Neutrophil (primary cell): ENCODE measurements at regions not wholly inside any gene's neighbourhood (a gene's known extent, or its start where the extent isn't known, plus 50 kb on each side); places are given as distances from the start of the nearest gene placed in this dataset.
"Not testable (repeated sequence)": the region's sequence is repeated elsewhere in the genome, so short reads cannot be mapped to it uniquely, and the experiment has no call there.

Experiments used
- H3K27ac ChIP-seq: fragments of 200-600 bp; sonication (generic); 2 replicates; pipeline ENCODE4 v1.5.1; 2016; ENCODE audit warnings: mild to moderate bottlenecking, moderate library complexity
- H3K27me3 ChIP-seq: fragments of 200-600 bp; sonication (generic); 2 replicates; pipeline ENCODE4 v1.6.0; 2016; ENCODE audit warnings: mild to moderate bottlenecking
- H3K36me3 ChIP-seq: fragments of 200-600 bp; sonication (generic); 2 replicates; pipeline ENCODE4 v1.5.1; 2017
- H3K4me1 ChIP-seq, 2 experiments: fragments of 200-600 bp in 1 of 2; sonication (generic) in 1 of 2; 1 replicate in 1 of 2; 2 replicates in 1 of 2; pipeline versions ENCODE4 v1.5.1 to v1.6.1; 2013 to 2016; ENCODE audit warnings: low read depth in 1 of 2, low read length in 1 of 2, mild to moderate bottlenecking in 1 of 2, moderate library complexity in 1 of 2; ENCODE audit not compliant: control insufficient read depth in 1 of 2, insufficient read depth in 1 of 2
- H3K4me3 ChIP-seq, 2 experiments: fragments of 200-600 bp in 1 of 2; sonication (generic) in 1 of 2; 1 replicate in 1 of 2; 2 replicates in 1 of 2; pipeline ENCODE4 v1.5.1; 2013 to 2016; ENCODE audit warnings: low read depth in 1 of 2, low read length in 1 of 2, mild to moderate bottlenecking in 1 of 2, moderate library complexity in 1 of 2
- H3K9me3 ChIP-seq: fragments of 200-600 bp; sonication (generic); 2 replicates; pipeline ENCODE4 v1.5.1; 2016
- CTCF ChIP-seq: fragments of 200-600 bp; sonication (generic); IDR thresholded peaks from 2 replicates; pipeline ENCODE4 v1.5.1; 2016; ENCODE audit warnings: antibody characterized with exemption

GRCh38 chr1:194860248-194861201, 1674.1 kb upstream of the B3GALT2 start:
- no peaks in the 10 kb centered on the region for H3K36me3 ChIP-seq
- no peak overlapping the region for H3K4me3 ChIP-seq
- H3K27me3 ChIP-seq, result no peaks in the 10 kb centered on the region
- no peak for TF ChIP-seq CTCF
- no peaks in the 10 kb centered on the region for H3K4me1 ChIP-seq
- H3K9me3 ChIP-seq, result no peaks in the 10 kb centered on the region
- no peak overlapping the region for H3K27ac ChIP-seq

DNA sequence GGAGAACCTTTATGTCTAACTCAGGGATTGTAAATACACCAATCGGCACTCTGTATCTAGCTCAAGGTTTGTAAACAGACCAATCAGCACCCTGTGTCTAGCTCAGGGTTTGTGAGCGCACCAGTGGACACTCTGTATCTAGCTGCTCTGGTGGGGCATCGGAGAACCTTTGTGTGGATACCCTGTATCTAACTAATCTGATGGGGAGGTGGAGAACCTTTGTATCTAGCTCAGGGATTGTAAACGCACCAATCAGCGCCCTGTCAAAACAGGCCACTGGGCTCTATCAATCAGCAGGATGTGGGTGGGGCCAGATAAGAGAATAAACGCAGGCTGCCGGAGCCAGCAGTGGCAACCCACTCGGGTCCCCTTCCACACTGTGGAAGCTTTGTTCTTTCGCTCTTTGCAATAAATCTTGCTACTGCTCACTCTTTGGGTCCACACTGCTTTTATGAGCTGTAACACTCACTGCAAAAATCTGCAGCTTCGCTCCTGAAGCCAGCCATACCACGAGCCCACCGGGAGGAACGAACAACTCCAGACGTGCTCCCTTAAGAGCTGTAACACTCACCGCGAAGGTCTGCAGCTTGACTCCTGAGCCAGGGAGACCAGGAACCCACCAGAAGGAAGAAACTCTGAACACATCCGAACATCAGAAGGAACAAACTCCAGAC, 1673.2 kb upstream of the B3GALT2 start:
- H3K4me1 ChIP-seq, H3K27ac ChIP-seq, H3K4me3 ChIP-seq, H3K9me3 ChIP-seq, H3K36me3 ChIP-seq, H3K27me3 ChIP-seq: not testable (repeated sequence)

DNA sequence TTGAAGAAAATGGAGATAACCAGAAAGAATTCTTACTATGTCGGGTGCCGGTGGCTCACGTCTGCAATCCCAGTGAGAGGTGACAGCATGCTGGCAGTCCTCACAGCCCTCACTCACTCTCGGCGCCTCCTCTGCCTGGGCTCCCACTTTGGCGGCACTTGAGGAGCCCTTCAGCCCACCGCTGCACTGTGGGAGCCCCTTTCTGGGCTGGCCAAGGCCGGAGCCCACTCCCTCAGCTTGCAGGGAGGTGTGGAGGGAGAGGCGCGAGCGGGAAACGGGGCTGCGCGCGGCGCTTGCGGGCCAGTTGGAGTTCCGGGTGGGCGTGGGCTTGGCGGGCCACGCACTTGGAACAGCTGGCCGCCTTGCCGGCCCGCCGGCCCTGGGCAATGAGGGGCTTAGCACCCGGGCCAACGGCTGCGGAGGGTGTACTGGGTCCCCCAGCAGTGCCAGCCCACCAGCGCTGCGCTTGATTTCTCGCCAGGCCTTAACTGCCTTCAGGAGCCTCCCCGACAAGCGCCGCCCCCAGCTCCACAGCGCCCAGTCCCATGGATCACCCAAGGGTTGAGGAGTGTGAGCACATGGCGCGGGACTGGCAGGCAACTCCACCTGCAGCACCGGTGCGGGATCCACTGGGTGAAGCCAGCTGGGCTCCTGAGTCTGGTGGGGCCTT, 1672.5 kb upstream of the B3GALT2 start:
- H3K4me1 ChIP-seq, H3K27me3 ChIP-seq, H3K27ac ChIP-seq, H3K4me3 ChIP-seq, H3K36me3 ChIP-seq, H3K9me3 ChIP-seq: not testable (repeated sequence)

DNA sequence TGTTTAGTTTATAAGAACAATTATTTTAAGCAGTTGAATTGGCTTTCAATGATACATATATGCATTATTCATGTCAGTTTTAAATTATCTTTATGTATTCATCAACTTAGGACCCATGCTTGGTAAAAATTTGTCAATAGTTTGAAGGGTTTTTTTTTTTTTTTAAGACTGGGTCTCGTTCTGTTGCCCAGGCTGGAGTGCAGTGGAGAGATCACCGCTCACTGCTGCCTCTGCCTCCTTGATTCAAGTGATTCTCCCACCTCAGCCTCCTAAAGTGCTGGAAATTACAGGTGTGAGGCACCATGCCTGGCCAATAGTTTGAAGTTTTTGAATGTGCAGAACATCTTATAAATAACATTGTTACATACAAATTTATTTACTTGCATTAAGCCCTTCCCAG, 1671.0 kb upstream of the B3GALT2 start:
- no peak for TF ChIP-seq CTCF
- Histone ChIP-seq H3K9me3 (no peaks in the 10 kb centered on the region), H3K4me1 (no peaks in the 10 kb centered on the region), H3K36me3 (no peaks in the 10 kb centered on the region), H3K27me3 (no peaks in the 10 kb centered on the region), H3K27ac (no peak overlapping the region), H3K4me3 (no peak overlapping the region)

DNA sequence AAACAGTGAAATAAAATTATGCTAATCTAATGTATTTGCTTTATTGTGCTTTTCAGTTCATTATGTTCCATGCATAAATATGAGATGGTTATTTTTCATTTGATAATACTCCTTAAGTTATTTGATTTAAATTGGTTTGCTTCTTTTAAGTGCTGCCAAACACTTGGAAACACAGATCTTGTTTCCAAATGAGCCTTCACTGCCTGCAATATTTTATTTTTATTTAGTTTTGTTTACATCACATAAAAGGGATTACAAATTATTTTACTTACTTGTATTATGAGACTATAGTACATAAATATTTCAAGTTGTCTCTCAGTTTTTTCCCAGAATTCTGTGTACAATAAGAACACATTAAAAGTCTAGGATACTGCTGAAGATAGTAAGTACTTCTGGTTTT, 1662.4 kb upstream of the B3GALT2 start:
- no peak for TF ChIP-seq CTCF
- Histone ChIP-seq H3K9me3 (no peaks in the 10 kb centered on the region), H3K4me1 (no peaks in the 10 kb centered on the region), H3K4me3 (no peak overlapping the region), H3K27ac (no peak overlapping the region), H3K27me3 (no peaks in the 10 kb centered on the region), H3K36me3 (no peaks in the 10 kb centered on the region)

DNA sequence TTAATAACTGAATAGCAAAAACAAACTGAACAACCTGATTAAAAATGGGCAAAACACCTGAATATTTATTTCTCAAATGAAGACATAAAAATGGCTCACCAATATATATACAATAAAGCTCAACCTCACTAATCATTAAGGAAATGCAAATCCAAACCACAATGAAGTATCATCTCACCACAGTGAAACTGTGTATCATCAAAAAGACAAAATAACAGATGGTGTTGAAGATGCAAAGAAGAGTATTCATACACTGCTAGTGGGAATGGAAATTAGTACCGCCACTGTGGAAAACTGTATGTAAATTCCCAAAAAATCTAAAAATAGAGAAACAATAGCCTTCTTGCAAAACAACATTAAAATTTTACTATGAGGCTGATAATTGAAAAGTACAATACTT, 1660.1 kb upstream of the B3GALT2 start:
- no peak overlapping the region for H3K27ac ChIP-seq
- no peaks in the 10 kb centered on the region for H3K27me3 ChIP-seq
- no peak overlapping the region for H3K4me3 ChIP-seq
- no peaks in the 10 kb centered on the region for H3K36me3 ChIP-seq
- no peaks in the 10 kb centered on the region for H3K4me1 ChIP-seq
- H3K9me3 ChIP-seq, result no peaks in the 10 kb centered on the region
- TF ChIP-seq CTCF, result no peak
